ENCODE measurements at regions not wholly inside any gene's neighbourhood (a gene's known extent, or its start where the extent isn't known, plus 50 kb on each side); places are given as distances from the start of the nearest gene placed in this dataset.
"Not testable (repeated sequence)": the region's sequence is repeated elsewhere in the genome, so short reads cannot be mapped to it uniquely, and the experiment has no call there.

GRCh38 chr2:134061066-134061465, 192.8 kb upstream of the MGAT5 start:
- not testable (repeated sequence) for H3K27me3 ChIP-seq (ENCODE audit: control insufficient read depth, insufficient read depth, low read length); H3K4me1 ChIP-seq (ENCODE audit: control insufficient read depth, insufficient read depth, low read length); H3K27ac ChIP-seq (ENCODE audit: low read length); H3K9me3 ChIP-seq (replicated peaks; ENCODE audit: control insufficient read depth, low read depth, low read length); DNase-seq; H3K36me3 ChIP-seq (ENCODE audit: control insufficient read depth, insufficient read depth, low read length); H3K4me3 ChIP-seq (ENCODE audit: low read length)
- 83% methylated on average over 2 of the region's 8 CpGs for WGBS (ENCODE audit: insufficient coverage)

DNA sequence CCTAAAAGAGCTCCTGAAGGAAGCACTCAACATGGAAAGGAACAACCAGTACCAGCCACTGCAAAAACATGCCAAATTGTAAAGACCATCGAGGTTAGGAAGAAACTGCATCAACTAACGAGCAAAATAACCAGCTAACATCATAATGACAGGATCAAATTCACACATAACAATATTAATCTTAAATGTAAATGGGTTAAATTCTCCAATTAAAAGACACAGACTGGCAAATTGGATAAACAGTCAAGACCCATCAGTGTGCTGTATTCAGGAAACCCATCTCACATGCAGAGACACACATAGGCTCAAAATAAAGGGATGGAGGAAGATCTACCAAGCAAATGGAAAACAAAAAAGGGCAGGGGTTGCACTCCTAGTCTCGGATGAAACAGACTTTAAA, 191.6 kb upstream of the MGAT5 start:
- H3K4me1 ChIP-seq (ENCODE audit: control insufficient read depth, insufficient read depth, low read length); H3K9me3 ChIP-seq (replicated peaks; ENCODE audit: control insufficient read depth, low read depth, low read length); H3K4me3 ChIP-seq (ENCODE audit: low read length); H3K36me3 ChIP-seq (ENCODE audit: control insufficient read depth, insufficient read depth, low read length); DNase-seq; H3K27ac ChIP-seq (ENCODE audit: low read length); H3K27me3 ChIP-seq (ENCODE audit: control insufficient read depth, insufficient read depth, low read length): not testable (repeated sequence)
- WGBS (ENCODE audit: insufficient coverage) = no CpG with 5 or more reads among the region's 3 CpGs

DNA sequence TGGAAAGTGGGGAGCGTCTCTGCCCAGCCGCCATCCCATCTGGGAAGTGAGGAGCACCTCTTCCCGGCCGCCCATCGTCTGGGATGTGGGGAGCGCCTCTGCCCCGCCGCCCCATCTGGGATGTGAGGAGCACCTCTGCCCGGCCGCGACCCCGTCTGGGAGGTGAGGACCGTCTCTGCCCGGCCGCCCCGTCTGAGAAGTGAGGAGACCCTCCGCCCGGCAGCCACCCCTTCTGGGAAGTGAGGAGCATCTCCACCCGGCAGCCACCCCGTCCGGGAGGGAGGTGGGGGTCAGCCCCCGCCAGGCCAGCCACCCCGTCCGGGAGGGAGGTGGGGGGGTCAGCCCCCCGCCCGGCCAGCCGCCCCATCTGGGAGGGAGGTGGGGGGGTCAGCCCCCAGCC, 190.0 kb upstream of the MGAT5 start:
- H3K4me1 ChIP-seq (ENCODE audit: control insufficient read depth, insufficient read depth, low read length); H3K4me3 ChIP-seq (ENCODE audit: low read length); H3K27ac ChIP-seq (ENCODE audit: low read length); H3K27me3 ChIP-seq (ENCODE audit: control insufficient read depth, insufficient read depth, low read length); H3K9me3 ChIP-seq (replicated peaks; ENCODE audit: control insufficient read depth, low read depth, low read length); DNase-seq; H3K36me3 ChIP-seq (ENCODE audit: control insufficient read depth, insufficient read depth, low read length): not testable (repeated sequence)
- 96% methylated on average over 10 of the region's 27 CpGs for WGBS (ENCODE audit: insufficient coverage)

DNA sequence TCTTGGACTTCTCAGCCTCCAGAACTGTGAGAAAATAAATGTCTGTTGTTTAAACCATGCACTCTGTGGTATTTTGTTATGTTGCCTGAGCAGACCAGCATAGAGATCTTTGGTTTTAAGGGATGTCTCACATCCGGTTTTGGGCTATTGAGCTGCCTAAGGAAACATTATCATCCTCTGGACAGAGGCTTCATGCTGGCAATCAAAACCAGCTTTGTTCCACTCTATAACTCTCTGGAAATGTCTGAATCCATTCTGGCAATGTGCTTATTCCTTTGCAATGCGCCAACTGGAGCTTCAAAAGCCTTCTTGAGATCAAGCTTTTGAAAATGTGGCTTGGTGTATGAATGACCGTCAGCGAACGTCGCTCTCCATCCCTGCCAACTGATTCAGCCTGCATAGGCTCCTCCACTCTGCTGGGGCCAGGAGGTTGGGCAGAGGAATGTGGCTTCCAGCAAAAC, 183.6 kb upstream of the MGAT5 start:
- Histone ChIP-seq H3K27me3 (ENCODE audit: control insufficient read depth, insufficient read depth, low read length) (no peaks in the 10 kb centered on the region), H3K9me3 (replicated peaks; ENCODE audit: control insufficient read depth, low read depth, low read length) (no peaks in the 10 kb centered on the region), H3K4me1 (ENCODE audit: control insufficient read depth, insufficient read depth, low read length) (no peaks in the 10 kb centered on the region), H3K27ac (ENCODE audit: low read length) (no peak overlapping the region), H3K4me3 (ENCODE audit: low read length) (no peak overlapping the region), H3K36me3 (ENCODE audit: control insufficient read depth, insufficient read depth, low read length) (no peaks in the 10 kb centered on the region)
- no peak for DNase-seq
- no CpG with 5 or more reads among the region's 6 CpGs for WGBS (ENCODE audit: insufficient coverage)

GRCh38 chr2:134072341-134072740, 181.5 kb upstream of the MGAT5 start:
- Histone ChIP-seq H3K36me3 (ENCODE audit: control insufficient read depth, insufficient read depth, low read length) (no peaks in the 10 kb centered on the region), H3K4me3 (ENCODE audit: low read length) (no peak overlapping the region), H3K9me3 (replicated peaks; ENCODE audit: control insufficient read depth, low read depth, low read length) (peaks cover 2% of the 10 kb centered on the region), H3K4me1 (ENCODE audit: control insufficient read depth, insufficient read depth, low read length) (no peaks in the 10 kb centered on the region), H3K27me3 (ENCODE audit: control insufficient read depth, insufficient read depth, low read length) (no peaks in the 10 kb centered on the region), H3K27ac (ENCODE audit: low read length) (no peak overlapping the region)
- WGBS (ENCODE audit: insufficient coverage) = 71% methylated on average over 1 of the region's 1 CpG
- DNase-seq = no peak

DNA sequence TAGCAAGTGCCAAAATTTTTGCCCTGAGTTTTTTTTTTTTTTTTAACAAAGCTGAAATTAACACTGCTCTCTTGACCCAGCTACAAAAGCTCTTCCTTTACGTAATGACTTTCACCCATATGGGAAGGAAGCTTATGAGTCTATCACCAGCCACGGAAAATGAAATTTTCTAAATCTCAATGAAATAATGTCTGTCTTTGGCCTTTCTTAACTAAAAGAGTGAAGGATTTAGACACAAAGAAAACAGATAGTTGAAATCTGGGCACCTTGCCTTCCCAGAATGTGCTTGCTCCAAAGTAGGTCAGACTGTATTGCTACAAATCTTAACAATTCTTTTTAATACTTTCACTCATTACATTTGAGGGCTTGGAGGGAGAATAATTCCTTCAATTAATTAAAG, 180.8 kb upstream of the MGAT5 start:
- Histone ChIP-seq H3K4me1 (ENCODE audit: control insufficient read depth, insufficient read depth, low read length) (peaks cover under 1% of the 10 kb centered on the region), H3K4me3 (ENCODE audit: low read length) (no peak overlapping the region), H3K36me3 (ENCODE audit: control insufficient read depth, insufficient read depth, low read length) (no peaks in the 10 kb centered on the region), H3K27ac (ENCODE audit: low read length) (no peak overlapping the region), H3K9me3 (replicated peaks; ENCODE audit: control insufficient read depth, low read depth, low read length) (peaks cover 2% of the 10 kb centered on the region), H3K27me3 (ENCODE audit: control insufficient read depth, insufficient read depth, low read length) (no peaks in the 10 kb centered on the region)
- DNase-seq = peak; percentile 57
- no CpG with 5 or more reads among the region's 2 CpGs for WGBS (ENCODE audit: insufficient coverage)

GRCh38 chr2:134074619-134075018, 179.3 kb upstream of the MGAT5 start:
- DNase-seq = no peak
- Histone ChIP-seq H3K27me3 (ENCODE audit: control insufficient read depth, insufficient read depth, low read length) (no peaks in the 10 kb centered on the region), H3K4me1 (ENCODE audit: control insufficient read depth, insufficient read depth, low read length) (peaks cover 11% of the 10 kb centered on the region), H3K9me3 (replicated peaks; ENCODE audit: control insufficient read depth, low read depth, low read length) (peaks cover 2% of the 10 kb centered on the region), H3K27ac (ENCODE audit: low read length) (no peak overlapping the region), H3K36me3 (ENCODE audit: control insufficient read depth, insufficient read depth, low read length) (no peaks in the 10 kb centered on the region), H3K4me3 (ENCODE audit: low read length) (no peak overlapping the region)
- no CpG with 5 or more reads among the region's 7 CpGs for WGBS (ENCODE audit: insufficient coverage)

- Histone ChIP-seq H3K4me1 (ENCODE audit: control insufficient read depth, insufficient read depth, low read length) (peaks cover 17% of the 10 kb centered on the region), H3K27me3 (ENCODE audit: control insufficient read depth, insufficient read depth, low read length) (no peaks in the 10 kb centered on the region), H3K4me3 (ENCODE audit: low read length) (no peak overlapping the region), H3K27ac (ENCODE audit: low read length) (no peak overlapping the region), H3K9me3 (replicated peaks; ENCODE audit: control insufficient read depth, low read depth, low read length) (peaks cover 2% of the 10 kb centered on the region), H3K36me3 (ENCODE audit: control insufficient read depth, insufficient read depth, low read length) (no peaks in the 10 kb centered on the region)
- DNase-seq = no peak
- WGBS (ENCODE audit: insufficient coverage) = 86% methylated on average over 2 of the region's 4 CpGs
These were observed 178.7 kb upstream of the MGAT5 start for GRCh38 chr2:134075204-134075603.

GRCh38 chr2:134078354-134078753, 175.5 kb upstream of the MGAT5 start:
- no peaks in the 10 kb centered on the region for H3K36me3 ChIP-seq (ENCODE audit: control insufficient read depth, insufficient read depth, low read length)
- H3K27ac ChIP-seq (ENCODE audit: low read length) = no peak overlapping the region
- no peak overlapping the region for H3K4me3 ChIP-seq (ENCODE audit: low read length)
- DNase-seq = peak; percentile 93
- no CpG with 5 or more reads among the region's 1 CpG for WGBS (ENCODE audit: insufficient coverage)
- H3K27me3 ChIP-seq (ENCODE audit: control insufficient read depth, insufficient read depth, low read length) = no peaks in the 10 kb centered on the region
- peaks cover 2% of the 10 kb centered on the region for H3K9me3 ChIP-seq (replicated peaks; ENCODE audit: control insufficient read depth, low read depth, low read length)
- H3K4me1 ChIP-seq (ENCODE audit: control insufficient read depth, insufficient read depth, low read length) = peaks cover 28% of the 10 kb centered on the region

DNA sequence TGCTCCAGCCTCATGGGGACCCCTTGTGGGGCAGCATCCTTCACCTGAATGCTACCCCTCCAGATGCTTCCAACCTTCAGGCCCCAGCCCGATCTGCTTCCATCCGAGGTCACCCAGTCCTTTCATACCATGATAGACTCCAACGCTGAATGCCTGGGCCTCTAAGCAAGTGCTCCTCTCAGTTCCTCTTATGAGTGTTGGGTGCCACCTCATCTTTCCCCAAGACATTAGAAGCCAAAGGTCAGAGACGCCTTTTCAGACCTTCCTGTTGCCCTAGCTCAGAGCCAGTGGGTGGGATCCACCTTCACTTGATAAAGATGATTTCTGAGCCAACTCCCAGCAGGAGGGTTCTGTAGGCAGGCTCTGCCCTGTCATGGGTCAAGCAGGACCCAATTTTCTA, 174.5 kb upstream of the MGAT5 start:
- Histone ChIP-seq H3K9me3 (replicated peaks; ENCODE audit: control insufficient read depth, low read depth, low read length) (peaks cover 2% of the 10 kb centered on the region), H3K4me3 (ENCODE audit: low read length) (no peak overlapping the region), H3K27me3 (ENCODE audit: control insufficient read depth, insufficient read depth, low read length) (no peaks in the 10 kb centered on the region), H3K4me1 (ENCODE audit: control insufficient read depth, insufficient read depth, low read length) (peaks cover 34% of the 10 kb centered on the region), H3K36me3 (ENCODE audit: control insufficient read depth, insufficient read depth, low read length) (no peaks in the 10 kb centered on the region), H3K27ac (ENCODE audit: low read length) (no peak overlapping the region)
- WGBS (ENCODE audit: insufficient coverage) = 91% methylated on average over 4 of the region's 4 CpGs
- no peak for DNase-seq

GRCh38 chr2:134080386-134081089, 173.3 kb upstream of the MGAT5 start:
- Histone ChIP-seq H3K9me3 (replicated peaks; ENCODE audit: control insufficient read depth, low read depth, low read length) (peaks cover 2% of the 10 kb centered on the region), H3K27me3 (ENCODE audit: control insufficient read depth, insufficient read depth, low read length) (no peaks in the 10 kb centered on the region), H3K4me1 (ENCODE audit: control insufficient read depth, insufficient read depth, low read length) (peaks cover 34% of the 10 kb centered on the region), H3K27ac (ENCODE audit: low read length) (peak overlapping the region; percentile 48), H3K36me3 (ENCODE audit: control insufficient read depth, insufficient read depth, low read length) (no peaks in the 10 kb centered on the region), H3K4me3 (ENCODE audit: low read length) (no peak overlapping the region)
- 43% methylated on average over 2 of the region's 7 CpGs for WGBS (ENCODE audit: insufficient coverage)
- peak; percentile 91 for DNase-seq

Measured in muscle of leg (tissue), 3 donors.